KG1 (cell line): ENCODE measurements at regions not wholly inside any gene's neighbourhood (a gene's known extent, or its start where the extent isn't known, plus 50 kb on each side); places are given as distances from the start of the nearest gene placed in this dataset.
"Not testable (repeated sequence)": the region's sequence is repeated elsewhere in the genome, so short reads cannot be mapped to it uniquely, and the experiment has no call there.

Experiments
- DNase-seq: peaks from one replicate; lab custom pipeline; 2025; lab: John Stamatoyannopoulos, UW

DNA sequence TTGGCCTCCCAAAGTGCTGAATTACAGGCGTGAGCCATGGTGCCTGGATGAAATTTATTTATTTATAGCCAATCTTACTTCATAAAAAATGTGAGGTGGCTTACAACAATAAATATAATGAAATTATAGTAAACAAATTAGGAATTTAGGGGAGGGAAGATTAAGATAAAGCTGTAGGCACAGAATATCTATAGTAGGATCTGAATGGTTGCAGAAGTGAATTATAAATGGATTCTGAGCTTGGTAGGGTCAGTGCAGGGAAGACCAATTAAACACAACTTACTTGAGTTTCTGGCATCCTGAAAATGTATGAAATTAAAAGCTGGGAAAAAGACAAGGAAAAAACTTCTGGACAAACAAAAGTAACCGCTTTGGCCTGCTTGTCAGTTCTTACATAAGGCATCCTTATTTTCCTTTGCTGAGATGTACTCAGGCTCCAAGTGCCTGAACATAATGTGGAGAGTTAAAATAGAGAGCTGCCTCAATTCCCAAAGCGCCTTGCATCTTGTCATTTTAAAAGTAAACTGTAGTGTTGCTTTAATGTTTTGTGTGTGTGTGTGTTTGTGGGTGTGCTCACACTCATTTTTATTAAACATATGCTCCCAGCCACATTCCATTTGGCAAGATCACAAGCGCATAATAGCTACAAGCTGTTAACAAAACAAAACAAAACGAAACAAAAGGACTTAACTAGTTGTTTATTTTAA is 247.3 kb downstream of the S1PR1 start:
- DNase-seq, result no peak

DNA sequence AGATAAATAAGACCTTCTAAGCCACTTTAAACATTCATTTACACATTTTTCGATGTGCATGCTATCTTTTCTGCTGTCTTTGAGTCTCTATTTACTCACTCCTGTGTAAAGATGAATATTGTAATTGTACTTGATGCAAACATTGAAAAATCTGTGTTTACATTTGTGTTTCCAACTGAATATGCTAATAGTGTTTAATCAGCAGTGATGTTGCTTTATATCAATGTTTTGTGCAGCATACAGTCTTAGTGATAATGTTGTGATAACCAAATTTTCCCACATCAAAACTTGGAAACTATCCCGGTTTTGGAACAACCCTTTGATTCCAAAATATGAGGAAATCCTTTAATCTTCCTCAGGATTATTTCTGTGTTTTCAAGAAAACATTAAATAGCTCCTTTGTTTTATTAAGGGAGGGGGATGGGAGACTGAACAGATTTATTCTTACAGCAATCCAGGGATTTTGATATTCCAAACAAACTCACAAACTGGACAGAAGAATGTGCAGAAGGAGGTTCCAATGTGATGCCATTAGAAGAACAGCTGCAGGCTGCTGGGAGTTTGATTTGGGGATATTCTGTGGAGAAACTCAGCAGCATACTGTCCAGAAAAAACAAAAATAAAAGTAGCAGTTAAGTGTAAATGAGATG is 248.0 kb downstream of the S1PR1 start:
- DNase-seq, result no peak

DNA sequence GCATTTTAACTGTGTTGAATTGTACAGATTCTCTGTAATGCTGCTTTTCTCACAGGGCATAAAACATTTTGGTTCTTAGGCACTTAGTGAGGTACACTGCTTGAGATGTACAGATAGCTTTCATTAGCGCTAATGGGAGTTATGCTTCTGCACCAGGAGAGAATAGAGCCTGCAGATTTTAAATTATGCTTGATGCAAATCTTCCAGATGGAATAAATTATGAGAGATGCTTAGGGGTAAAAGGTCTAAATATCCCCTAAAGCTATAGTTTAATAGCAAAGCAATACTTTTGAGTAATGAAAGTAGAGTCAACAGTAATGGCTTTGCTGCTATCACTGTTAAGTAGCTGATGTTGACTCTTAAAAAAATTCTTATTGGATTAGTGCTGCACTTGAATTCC is 248.9 kb downstream of the S1PR1 start:
- no peak for DNase-seq

DNA sequence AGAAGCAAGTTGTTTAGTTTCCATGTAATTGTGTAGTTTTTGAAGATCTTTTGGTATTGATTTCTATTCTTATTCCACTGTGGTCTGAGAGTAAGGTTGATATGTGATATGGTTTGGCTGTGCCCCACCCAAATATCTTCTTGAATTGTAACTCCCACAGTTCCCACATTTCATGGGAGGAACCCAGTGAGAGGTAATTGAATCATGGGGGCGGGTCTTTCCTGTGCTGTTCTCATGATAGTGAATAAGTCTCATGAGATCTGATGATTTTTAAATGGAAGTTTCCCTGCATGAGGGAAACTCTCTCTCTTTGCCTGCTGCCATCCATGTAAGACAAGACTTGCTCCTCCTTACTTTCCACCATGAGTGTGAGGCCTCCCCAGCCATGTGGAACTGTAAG is 255.3 kb downstream of the S1PR1 start:
- DNase-seq, result not testable (repeated sequence)

DNA sequence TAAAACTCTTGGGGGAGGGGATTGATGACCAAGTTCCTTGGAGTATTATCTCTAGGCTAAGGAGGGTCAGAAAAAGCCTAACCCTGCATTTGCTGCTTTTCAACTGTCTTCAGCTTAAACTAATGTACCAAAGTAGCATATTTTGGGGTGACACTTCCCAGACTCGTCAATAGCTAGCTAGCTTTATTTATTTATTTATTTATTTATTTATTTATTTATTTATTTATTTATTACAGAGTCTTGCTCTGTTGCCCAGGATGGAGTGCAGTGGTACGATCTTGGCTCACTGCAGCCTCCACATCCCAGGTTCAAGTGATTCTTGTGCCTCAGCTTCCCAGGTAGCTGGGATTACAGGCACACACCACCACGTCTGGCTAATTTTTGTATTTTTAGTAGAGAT is 257.1 kb downstream of the S1PR1 start:
- not testable (repeated sequence) for DNase-seq

DNA sequence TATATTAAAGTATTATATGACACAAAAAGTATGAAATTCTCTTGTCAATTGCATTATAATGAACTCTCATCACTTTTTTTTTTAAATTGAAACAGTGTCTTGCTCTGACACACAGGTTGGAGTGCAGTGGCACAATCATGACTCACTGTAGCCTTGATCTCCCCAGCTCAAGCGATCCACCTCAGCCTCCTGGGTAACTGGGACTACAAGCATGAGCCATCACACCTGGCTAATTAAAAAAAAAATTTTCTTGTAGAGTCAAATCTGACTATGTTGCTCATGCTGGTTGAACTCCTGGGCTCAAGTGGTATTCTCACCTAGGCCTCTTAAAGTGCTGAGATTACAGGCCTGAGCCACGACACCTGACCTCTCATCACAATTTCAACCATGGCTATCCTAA is 259.3 kb downstream of the S1PR1 start:
- DNase-seq, result no peak

DNA sequence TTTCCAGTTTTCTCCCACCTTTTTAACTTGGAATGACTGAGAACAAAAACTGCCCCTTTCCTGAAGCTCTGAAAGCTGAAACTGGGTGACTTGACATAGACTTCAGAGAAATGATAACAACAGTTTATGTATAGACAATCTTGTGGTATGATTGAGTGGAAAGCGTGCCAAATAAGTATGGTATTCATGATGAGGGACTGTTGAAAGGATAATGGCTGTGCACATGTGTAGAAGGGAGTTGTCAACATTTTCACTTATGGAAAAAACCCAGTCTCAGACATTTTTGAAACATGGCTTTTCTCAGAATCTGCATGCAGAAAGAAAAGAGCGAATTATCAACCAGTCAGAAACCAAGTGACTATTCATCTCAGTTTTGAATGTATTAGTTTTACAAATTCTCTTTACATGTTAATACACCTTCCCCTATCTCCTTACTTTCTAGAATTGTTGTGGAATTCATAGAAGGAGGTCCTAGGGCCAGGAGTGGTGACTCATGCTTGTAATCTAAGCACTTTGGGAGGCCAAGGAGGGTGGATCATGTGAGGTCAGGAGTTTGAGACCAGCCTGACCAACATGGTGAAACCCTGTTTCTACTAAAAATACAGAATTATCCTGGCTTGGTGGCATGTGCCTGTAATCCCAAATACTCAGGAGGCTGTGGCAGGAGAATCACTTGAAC is 261.2 kb downstream of the S1PR1 start:
- DNase-seq, result no peak

DNA sequence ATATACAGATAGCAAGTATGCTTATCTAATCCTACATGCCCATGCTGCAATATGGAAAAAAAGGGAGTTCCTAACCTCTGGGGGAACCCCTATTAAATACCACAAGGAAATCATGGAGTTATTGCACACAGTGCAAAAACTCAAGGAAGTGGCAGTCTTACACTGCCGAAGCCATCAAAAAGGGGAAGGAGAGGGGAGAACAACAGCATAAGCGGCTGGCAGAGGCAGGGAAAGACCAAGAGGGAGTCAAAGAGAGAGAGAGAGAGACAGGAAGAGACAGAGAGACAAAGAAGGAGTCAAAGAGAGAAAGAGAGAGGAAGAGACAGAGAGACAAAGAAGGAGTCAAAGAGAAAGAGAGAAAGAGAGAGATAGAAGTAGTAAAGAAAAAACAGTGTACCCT is 267.3 kb downstream of the S1PR1 start:
- DNase-seq, result not testable (repeated sequence)

DNA sequence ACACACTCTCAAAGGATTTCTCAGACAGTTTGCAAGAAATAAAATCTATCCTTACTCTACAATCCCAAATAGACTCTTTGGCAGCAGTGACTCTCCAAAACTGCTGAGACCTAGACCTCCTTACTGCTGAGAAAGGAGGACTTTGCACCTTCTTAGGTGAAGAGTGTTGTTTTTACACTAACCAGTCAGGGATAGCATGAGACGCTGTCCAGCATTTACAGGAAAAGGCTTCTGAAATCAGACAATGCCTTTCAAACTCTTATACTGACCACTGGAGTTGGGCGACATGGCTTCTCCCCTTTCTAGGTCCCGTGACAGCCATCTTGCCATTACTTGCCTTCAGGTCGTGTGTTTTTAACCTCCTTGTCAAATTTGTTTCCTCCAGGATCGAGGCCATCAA is 268.4 kb downstream of the S1PR1 start:
- not testable (repeated sequence) for DNase-seq

DNA sequence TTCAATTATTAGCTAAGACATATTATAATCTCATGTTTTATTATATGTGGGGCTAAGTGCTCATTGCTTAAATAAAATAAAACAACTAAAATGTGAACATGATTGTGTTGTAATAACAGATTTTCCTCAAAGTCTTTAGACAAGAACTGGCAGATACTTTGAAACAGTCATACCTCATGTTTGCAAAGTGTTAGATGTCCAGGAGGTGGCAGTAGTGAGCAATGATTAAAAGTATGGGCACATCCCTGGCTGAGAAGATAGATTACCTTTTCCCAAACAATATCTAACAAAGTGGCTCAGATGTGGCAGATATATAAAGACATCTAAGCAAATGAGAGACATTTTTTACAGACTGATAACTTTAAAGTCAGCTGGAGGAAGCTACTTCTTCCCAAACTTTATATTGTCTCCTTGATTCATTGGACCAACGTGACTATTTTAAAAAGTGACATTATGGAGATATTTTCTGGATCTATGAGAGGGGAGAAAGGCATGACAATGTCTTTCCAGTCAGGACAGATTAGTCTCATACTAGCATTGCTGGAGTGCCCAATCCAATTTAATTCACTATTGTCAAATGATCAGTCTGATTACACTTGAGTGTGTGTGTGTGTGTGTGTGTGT is 269.8 kb downstream of the S1PR1 start:
- DNase-seq, result no peak

DNA sequence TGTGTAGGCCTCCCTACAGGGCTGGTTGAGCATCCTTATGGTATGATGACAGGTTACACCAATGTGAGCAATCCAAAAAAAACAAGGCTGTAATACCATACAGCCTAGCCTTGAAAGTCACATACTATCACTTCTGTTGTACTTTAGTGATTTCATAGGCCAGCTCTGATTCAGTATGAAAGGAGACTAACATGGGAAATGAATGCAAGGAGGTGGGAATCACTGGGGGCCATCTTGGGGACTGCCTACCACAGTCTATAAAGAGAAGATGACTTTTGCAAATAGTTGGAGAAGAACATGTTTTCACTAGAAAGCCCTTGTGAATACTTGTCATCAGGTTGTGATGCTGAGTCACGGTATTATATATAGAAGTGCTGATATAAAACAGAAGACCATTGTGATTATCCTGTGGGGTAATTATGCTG is 270.7 kb downstream of the S1PR1 start:
- DNase-seq, result no peak

DNA sequence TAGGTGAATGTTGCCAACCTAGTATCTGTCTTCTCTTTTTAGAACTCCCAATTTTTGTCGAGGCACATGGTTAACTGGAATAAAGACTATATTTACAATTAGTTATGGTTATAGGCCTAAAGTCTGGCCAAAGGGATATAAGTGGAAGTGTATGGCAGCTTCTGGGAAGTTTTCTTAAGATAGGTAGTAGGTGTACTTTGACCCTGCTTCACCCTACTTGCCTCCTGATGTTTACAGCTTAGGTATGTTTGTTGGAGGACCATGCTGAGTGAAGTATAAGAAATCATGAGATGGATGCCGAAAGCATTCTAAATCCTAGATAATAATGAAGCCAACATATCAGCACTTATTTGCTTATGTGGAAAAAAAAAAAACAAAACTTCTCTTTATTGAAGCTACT is 272.1 kb downstream of the S1PR1 start:
- no peak for DNase-seq

DNA sequence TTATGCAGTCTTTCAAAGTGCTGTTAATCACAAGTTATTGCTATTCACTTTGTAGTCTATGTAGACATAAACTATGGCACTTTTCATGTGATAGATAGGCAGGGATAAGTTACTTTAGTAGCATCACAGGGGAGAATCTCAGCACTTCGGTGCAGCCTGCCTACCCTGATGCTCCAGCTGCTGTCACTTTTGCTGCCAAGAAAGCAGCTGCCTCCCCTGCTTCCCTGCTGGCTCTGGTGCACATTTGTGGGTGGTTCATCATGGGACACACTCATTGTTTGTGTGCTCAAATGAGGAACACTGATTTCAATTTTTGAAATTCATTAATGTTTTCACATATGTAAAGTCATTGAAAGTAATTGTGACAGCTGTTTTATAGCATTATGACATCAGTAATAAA is 272.6 kb downstream of the S1PR1 start:
- no peak for DNase-seq

DNA sequence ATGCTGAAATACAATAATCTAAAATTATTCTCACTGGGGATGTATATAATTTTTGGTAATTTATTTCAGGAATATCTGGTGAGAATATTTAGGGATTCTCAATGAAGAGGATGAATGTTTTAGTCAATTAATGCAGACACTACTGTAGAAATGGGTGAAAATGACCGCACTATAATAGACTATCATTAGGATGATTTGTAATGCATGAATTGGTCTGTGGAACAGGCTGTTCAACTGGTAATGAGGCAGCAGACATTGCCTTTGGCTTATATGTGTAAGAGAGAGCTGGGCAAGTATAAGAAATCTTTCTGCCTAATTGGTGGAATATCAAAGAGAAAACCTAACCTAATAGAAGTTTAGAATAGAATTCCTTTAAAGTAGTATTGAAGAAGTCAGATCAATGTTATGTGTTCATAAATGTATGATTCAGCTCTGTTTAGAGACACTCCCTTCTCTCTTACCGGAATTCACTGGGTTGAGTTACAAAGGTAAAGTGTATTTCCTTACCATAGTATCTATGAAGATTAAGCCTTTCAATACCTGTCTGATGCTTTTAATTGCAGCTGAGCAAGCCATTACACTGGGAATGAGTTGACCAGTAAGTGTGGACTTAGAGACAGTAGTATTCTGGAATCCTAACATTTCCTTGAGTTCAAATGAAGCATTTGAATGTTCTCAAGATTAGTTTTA is 274.5 kb downstream of the S1PR1 start:
- no peak for DNase-seq

DNA sequence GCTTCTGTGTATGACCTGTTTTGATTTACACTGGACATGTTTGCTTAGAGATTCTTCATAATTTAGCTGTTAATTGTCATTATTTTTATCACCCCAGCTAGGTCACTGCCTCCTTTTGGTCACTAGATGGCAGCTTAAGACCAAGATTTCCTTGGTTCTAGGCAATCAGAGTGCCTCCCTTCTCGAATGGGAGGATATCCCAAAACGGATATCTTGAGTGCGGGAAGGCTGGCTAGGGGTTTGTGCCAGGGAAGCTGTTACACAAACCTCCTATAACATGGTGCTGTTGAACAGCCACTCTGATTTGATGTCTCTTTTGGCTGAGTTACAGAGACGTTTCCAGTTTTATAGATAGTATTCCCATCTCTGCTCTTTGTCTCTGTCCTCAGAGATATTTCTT is 283.5 kb downstream of the S1PR1 start:
- no peak for DNase-seq

DNA sequence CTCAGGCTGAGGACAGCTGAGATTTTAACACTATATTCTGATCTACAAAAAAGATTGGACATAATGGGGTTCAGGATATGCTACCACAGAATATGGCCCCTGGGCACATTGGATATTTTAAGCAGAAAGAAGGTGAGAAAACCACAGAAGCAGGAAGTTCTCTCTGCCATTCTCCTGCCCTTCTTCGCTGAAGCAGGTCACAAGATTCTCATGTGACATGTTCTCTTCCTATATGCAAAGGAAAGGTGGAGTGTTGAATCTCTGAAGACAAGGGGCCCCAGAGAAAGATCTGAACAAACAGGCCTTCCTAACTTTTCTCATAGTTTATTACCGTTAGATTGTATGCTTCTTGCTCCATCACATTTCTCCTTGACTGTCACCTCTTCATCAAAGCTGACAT is 285.7 kb downstream of the S1PR1 start:
- no peak for DNase-seq

DNA sequence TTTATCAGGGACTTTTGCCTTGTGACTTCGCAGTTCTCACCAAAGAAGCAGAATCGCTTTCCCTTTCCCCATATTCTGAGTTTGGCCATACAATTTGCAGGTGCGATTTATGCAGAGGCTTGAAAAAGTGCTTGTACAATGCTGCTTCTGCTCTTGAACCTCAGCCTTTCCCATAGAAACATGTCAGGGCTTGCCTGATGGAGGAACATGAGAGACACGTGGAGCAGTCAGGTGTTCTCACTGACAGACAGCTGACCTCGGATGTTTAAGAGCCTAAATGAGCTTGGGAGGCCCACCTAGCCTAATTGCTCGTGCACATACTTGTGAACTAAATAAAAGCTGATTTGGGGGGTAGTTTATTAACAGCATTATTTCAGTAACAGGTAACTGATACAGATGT is 290.0 kb downstream of the S1PR1 start:
- no peak for DNase-seq

DNA sequence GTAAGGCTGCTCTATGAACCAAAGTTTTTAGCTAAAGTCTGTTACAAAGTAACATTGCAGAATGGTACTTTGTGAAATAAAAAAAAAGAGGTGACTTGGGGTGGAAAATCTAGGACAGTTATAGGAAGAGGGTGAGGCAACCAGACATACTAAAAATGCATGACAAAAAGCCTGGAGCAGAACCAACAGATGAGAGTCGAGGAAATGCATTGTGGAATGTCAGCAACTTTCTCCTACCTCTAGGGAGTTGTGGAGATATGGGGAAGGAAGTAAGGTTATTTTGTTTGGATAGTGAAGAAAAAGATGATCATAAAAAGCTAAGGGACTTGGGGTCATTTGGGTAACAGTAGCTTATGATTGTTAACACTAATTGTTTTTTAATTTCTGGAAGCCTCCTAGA is 295.6 kb downstream of the S1PR1 start:
- no peak for DNase-seq

DNA sequence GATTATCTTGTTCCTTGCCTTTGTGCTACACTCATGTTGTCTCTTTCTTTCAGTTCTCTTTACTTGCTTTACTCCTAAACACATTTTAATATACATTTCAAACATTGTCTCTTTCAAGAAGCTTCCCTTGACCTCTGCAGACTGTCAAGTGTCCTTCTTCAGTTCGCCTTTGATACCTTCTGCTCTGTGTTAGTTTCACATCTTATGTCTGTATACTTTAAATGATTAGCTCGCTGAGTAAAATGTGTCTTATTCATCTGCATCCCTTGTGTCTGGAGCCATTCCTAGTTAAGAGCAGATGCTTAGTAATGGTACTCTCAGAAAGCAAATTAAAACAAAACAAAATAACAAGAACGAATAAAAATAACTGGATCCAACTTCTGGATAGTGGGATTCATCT is 303.3 kb downstream of the S1PR1 start:
- no peak for DNase-seq

DNA sequence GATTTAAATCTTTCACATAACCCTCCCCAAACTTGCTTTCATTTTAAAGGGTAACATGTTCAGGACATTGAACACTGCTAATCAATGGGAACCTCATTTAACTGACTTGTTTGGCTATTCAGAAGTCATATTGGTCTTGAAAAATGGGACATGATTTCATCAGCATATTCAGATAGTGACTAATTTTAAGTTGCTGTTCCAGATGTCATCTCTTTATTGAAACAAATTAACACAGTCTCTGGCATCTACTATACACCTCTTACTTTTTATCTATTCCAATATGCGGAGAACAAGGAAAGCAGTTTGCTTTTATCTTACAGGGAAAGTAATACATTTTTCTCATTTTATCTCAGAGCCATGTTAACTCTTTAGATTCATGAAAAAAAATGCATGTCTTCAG is 310.1 kb downstream of the S1PR1 start:
- no peak for DNase-seq

DNA sequence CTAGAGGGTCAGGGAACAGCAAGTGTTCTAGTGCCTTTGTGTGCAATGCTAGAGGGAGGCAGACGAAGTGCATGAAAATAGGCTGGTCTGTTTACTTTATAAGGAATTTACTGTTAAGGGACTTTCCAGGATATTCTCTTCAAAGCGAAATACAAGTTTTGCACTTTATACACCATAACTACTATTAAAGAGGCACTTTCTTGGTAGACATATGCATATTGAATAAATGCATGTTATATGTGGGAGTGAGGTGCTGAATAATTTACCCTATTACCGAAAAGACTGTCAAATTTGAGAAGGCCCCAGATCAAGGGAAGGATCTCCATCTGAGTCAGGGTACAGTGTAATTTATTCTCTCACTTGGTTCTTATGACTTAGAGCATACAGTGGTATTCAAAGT is 310.5 kb downstream of the S1PR1 start:
- no peak for DNase-seq

DNA sequence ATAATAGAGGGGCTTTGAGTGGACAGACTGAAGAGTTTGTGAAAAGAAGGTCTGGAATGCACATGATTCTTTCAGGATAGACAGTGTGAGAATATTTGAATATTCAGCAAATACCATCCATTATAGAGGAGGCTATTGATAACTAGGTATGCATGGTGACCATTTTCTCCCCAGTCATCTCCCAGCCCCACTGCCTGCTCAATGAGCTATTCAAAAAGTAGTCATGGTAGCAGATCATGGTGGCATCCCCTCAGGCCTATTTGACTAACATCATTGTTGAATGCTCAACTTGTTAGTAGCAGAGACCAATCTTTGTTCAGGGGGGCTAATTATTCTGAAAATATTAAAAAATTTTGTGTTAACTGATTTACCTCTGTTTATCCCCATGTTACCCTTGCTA is 311.6 kb downstream of the S1PR1 start:
- DNase-seq, result no peak
